CD4-positive, alpha-beta T cell (primary cell): ENCODE measurements at regions not wholly inside any gene's neighbourhood (a gene's known extent, or its start where the extent isn't known, plus 50 kb on each side); places are given as distances from the start of the nearest gene placed in this dataset.

Experiments
- ATAC-seq: fragments of 200-7000 bp; cut with Tn5 transposase; one replicate; pipeline ENCODE4 v1.10.0; 2022; ENCODE audit warnings: mild to moderate bottlenecking; ENCODE audit not compliant: poor library complexity
- CTCF ChIA-PET: fragments of 350-600 bp; sonication (Branson Sonifier 250); formaldehyde crosslinking; loops from one replicate; lab custom pipeline; 2021; ENCODE audit warnings: antibody characterized with exemption, inconsistent platforms; lab: Charles Lee
- POLR2A ChIA-PET: fragments of 350-600 bp; sonication (Branson Sonifier 250); formaldehyde crosslinking; loops from one replicate; lab custom pipeline; 2021; ENCODE audit warnings: antibody characterized with exemption, inconsistent platforms; lab: Charles Lee
- DNase-seq, 14 experiments: peaks; one replicate each; pipeline ENCODE4 v3.0.0-alpha.2; 2013 to 2020; ENCODE audit warnings: mixed read lengths in 2 of 14
- H3K27ac ChIP-seq, 2 donors: one replicate each; pipeline versions ENCODE4 v1.5.1 to v1.7.0; 2013; ENCODE audit warnings: low read length in 2 of 2, low read depth in 1 of 2, mild to moderate bottlenecking in 1 of 2
- H3K27me3 ChIP-seq, 2 experiments: 1 replicate in 1 of 2; 2 replicates in 1 of 2; pipeline versions ENCODE4 v1.6.1 to v1.7.0; 2013; ENCODE audit warnings: low read length in 2 of 2, control low read depth in 1 of 2, mild to moderate bottlenecking in 1 of 2, moderate library complexity in 1 of 2; ENCODE audit not compliant: insufficient read depth in 2 of 2, control insufficient read depth in 1 of 2
- H3K36me3 ChIP-seq: one replicate; pipeline ENCODE4 v1.6.1; 2013; ENCODE audit warnings: low read length, control low read depth; ENCODE audit not compliant: insufficient read depth
- H3K4me1 ChIP-seq: one replicate; pipeline ENCODE4 v1.6.1; 2013; ENCODE audit warnings: low read length, control low read depth; ENCODE audit not compliant: insufficient read depth
- H3K4me3 ChIP-seq: one replicate; pipeline ENCODE4 v1.5.1; 2013; ENCODE audit warnings: mild to moderate bottlenecking, low read length, moderate library complexity
- H3K9me3 ChIP-seq, 2 experiments: 1 replicate in 1 of 2; 2 replicates in 1 of 2; pipeline versions ENCODE4 v1.6.1 to v1.7.0; 2013; ENCODE audit warnings: low read length in 2 of 2, mild to moderate bottlenecking in 2 of 2, control low read depth in 1 of 2, moderate library complexity in 1 of 2; ENCODE audit not compliant: control insufficient read depth in 1 of 2, insufficient read depth in 1 of 2
- H3K27ac Mint-ChIP-seq: one replicate; pipeline ENCODE4 v1.8.0; 2020; ENCODE audit warnings: mixed read lengths
- H3K27me3 Mint-ChIP-seq: one replicate; pipeline ENCODE4 v1.8.0; 2021; ENCODE audit warnings: mixed read lengths
- H3K36me3 Mint-ChIP-seq: one replicate; pipeline ENCODE4 v1.8.0; 2021; ENCODE audit warnings: low read depth, mixed read lengths
- H3K4me1 Mint-ChIP-seq: one replicate; pipeline ENCODE4 v1.8.0; 2021; ENCODE audit warnings: low read depth, mixed read lengths
- H3K4me3 Mint-ChIP-seq: one replicate; pipeline ENCODE4 v1.8.0; 2020; ENCODE audit warnings: mild to moderate bottlenecking, mixed read lengths
- H3K9me3 Mint-ChIP-seq: one replicate; pipeline ENCODE4 v1.8.0; 2020; ENCODE audit warnings: mixed read lengths
- CTCF ChIP-seq: fragments of 200-600 bp; IDR thresholded peaks from one replicate; pipeline ENCODE4 v1.8.0; 2022; ENCODE audit warnings: antibody characterized with exemption, mild to moderate bottlenecking
- intact Hi-C, 2 experiments: fragments of 100-400 bp; cut with DNase I in 1 of 2; cut with micrococcal nuclease in 1 of 2; formaldehyde crosslinking; loops; one replicate each; pipeline versions ENCODE4 v1.15.1 to v1.9.0; 2023 to 2025; cut with DNase I, micrococcal nuclease

GRCh38 chr6:139860203-139860602, 485.8 kb upstream of the CITED2 start:
- ChIA-PET POLR2A (no interaction called here), CTCF (interaction anchor here (0.6 kb wide), 1 partner anchor 13 kb away, joined by 3 read pairs; no protein-coding TSS in a partner anchor)
- no peaks in the 10 kb centered on the region for H3K4me1 Mint-ChIP-seq
- Histone ChIP-seq H3K9me3 (no peaks in the 10 kb centered on the region), H3K36me3 (no peaks in the 10 kb centered on the region), H3K27ac (no peak overlapping the region), H3K4me1 (no peaks in the 10 kb centered on the region), H3K4me3 (no peak overlapping the region), H3K27me3 (no peaks in the 10 kb centered on the region)
- H3K4me3 Mint-ChIP-seq = no peak overlapping the region
- no peak for TF ChIP-seq CTCF
- intact Hi-C loops = no loop called here
- ATAC-seq (no peak), DNase-seq (no peak)
- H3K36me3 Mint-ChIP-seq = no peaks in the 10 kb centered on the region
- H3K9me3 Mint-ChIP-seq = no peaks in the 10 kb centered on the region
- no peaks in the 10 kb centered on the region for H3K27me3 Mint-ChIP-seq
- H3K27ac Mint-ChIP-seq = no peak overlapping the region

GRCh38 chr6:139858429-139858828, 484.0 kb upstream of the CITED2 start:
- no peaks in the 10 kb centered on the region for H3K4me1 Mint-ChIP-seq
- no peak overlapping the region for H3K27ac Mint-ChIP-seq
- intact Hi-C loops = no loop called here
- H3K36me3 Mint-ChIP-seq = no peaks in the 10 kb centered on the region
- CTCF ChIA-PET = no interaction called here
- H3K9me3 ChIP-seq = no peaks in the 10 kb centered on the region
- POLR2A ChIA-PET = no interaction called here
- ATAC-seq (no peak), DNase-seq (no peak)
- no peak overlapping the region for H3K27ac ChIP-seq
- H3K36me3 ChIP-seq = no peaks in the 10 kb centered on the region
- H3K27me3 Mint-ChIP-seq = no peaks in the 10 kb centered on the region
- H3K4me3 Mint-ChIP-seq = no peak overlapping the region
- H3K4me1 ChIP-seq = no peaks in the 10 kb centered on the region
- H3K27me3 ChIP-seq = no peaks in the 10 kb centered on the region
- no peaks in the 10 kb centered on the region for H3K9me3 Mint-ChIP-seq
- no peak overlapping the region for H3K4me3 ChIP-seq
- no peak for TF ChIP-seq CTCF

- H3K9me3 ChIP-seq = no peaks in the 10 kb centered on the region
- H3K36me3 ChIP-seq = no peaks in the 10 kb centered on the region
- Mint-ChIP-seq H3K4me3 (no peak overlapping the region), H3K27ac (no peak overlapping the region), H3K27me3 (no peaks in the 10 kb centered on the region), H3K9me3 (no peaks in the 10 kb centered on the region), H3K36me3 (no peaks in the 10 kb centered on the region), H3K4me1 (no peaks in the 10 kb centered on the region)
- no peaks in the 10 kb centered on the region for H3K27me3 ChIP-seq
- no peak overlapping the region for H3K4me3 ChIP-seq
- ChIA-PET CTCF (interaction anchor here (1.0 kb wide), 1 partner anchor 9 kb away, joined by 3 read pairs; no protein-coding TSS in a partner anchor), POLR2A (no interaction called here)
- TF ChIP-seq CTCF = no peak
- ATAC-seq = no peak
- intact Hi-C loops = no loop called here
- H3K4me1 ChIP-seq = no peaks in the 10 kb centered on the region
- DNase-seq = no peak
- H3K27ac ChIP-seq = no peak overlapping the region
Measured at GRCh38 chr6:139857143-139857542, 482.7 kb upstream of the CITED2 start.
